ENCODE measurements at regions not wholly inside any gene's neighbourhood (a gene's known extent, or its start where the extent isn't known, plus 50 kb on each side); places are given as distances from the start of the nearest gene placed in this dataset.
"Not testable (repeated sequence)": the region's sequence is repeated elsewhere in the genome, so short reads cannot be mapped to it uniquely, and the experiment has no call there.

DNA sequence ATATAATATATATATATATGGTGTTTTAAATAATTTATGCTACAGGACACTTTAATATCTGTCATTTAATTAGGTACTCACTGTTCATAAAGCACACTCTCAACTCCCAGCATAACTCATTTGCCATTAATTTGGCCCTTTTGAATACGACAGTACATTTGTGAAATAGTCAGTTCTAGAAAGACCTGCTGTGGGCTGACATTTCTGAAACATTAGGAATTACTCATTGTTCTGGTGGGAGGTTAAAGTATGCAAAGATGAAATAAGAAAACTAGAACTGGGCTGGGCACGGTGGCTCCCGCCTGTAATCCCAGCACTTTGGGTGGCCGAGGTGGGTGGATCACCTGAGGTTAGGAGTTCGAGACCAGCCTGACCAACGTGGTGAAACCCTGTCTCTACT lies 497.5 kb downstream of the UTRN start:
- DNase-seq = no peak

DNA sequence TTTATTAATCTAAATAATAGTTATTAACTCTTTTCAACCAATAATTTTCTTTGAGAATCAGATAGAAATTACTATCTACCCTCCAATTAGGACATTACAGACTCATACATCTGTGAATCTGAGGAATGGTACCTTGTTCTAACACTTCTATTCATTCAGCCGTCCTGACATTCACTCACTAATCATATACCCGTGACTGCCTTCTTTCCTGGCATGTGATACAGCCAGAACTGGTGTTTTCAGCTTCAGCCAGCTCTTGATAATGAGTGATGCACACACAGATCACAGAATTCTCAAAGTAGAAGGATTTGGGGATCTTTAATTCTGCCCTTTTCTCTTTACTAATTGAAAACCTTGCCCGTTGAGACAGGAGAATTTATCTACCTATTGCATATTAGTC lies 499.9 kb downstream of the UTRN start:
- no peak for DNase-seq

DNA sequence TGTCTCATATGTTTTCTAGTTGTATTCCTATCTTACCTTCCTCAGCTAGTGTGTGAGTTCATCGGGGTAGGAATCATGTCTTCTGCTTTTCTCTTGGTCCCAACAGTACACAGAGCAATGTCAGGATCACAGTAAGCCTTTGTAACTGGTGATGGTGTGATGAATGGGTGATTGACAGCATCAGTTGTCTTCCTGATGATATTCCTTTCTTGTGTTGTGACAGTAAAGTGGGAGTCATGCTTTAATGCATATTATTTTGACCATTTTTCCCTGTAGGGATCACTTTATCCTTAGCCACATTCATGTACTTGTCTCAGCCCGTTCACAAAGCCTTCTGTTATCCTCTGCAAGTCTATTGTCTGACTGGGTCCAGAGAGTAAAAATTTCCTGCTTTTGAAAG lies 501.7 kb downstream of the UTRN start:
- DNase-seq = no peak

- no peak for DNase-seq
Observed at GRCh38 chr6:144793744-144794143, 508.6 kb downstream of the UTRN start.

DNA sequence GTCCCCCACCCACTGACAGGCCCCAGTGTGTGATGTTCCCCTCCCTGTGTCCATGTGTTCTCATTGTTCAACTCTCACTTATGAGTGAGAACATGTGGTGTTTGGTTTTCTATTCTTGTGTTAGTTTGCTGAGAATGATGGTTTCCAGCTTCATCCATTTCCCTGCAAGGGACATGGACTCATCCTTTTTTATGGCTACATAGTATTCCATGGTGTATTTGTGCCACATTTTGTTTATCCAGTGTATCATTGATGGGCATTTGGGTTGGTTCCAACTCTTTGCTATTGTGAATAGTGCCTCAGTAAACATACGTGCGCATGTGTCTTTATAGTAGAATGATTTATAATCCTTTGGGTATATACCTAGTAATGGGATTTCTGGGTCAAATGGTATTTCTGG lies 509.9 kb downstream of the UTRN start:
- not testable (repeated sequence) for DNase-seq

GRCh38 chr6:144796070-144796469 lies 510.9 kb downstream of the UTRN start:
- no peak for DNase-seq

- DNase-seq = no peak
Observed at GRCh38 chr6:144797881-144798589, 512.9 kb downstream of the UTRN start.

GRCh38 chr6:144804246-144804790 lies 519.2 kb downstream of the UTRN start:
- no peak for DNase-seq

DNA sequence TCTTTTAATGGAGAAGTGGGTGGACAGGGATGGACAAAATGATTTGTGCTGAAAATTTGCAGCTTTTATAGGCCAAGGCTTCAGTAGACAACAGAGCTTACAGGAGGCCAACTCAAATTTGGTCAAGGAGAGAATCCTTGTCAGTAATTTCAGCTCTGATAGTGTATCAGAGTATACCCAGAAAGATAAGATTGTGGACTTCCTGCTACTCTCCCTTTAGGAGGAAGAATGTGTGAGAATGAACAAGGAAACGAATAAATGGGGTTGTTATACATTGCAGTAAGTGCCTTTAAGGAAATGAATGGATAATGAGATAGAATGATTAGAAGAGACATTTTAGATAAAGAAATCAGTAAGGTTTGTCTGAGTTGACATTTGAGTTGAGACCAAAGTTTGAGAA lies 519.9 kb downstream of the UTRN start:
- DNase-seq = no peak

- DNase-seq = no peak
Observed at GRCh38 chr6:144806222-144806621, 521.1 kb downstream of the UTRN start.

- DNase-seq = no peak
Observed at GRCh38 chr6:144809120-144809519, 524.0 kb downstream of the UTRN start.

DNA sequence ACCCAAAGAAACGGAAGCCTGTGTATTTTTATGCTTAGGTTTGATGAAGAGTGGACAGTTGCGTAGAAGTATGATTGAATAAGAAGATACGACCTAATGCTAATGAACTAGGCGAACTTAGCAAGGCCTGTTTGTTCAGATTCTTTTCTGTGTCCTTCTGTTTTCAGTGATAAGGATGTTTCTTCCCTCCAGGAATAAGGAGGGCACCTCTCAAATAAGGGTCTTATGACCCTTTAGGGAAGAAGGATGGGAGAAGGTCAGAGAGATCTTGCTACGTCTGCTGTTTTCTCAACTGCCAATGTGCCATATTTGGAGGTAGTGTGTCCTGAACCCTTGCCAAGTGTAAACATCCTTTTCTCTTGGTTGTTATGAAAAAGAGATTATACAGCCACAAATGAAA lies 524.8 kb downstream of the UTRN start:
- no peak for DNase-seq

GRCh38 chr6:144811140-144811539 lies 526.0 kb downstream of the UTRN start:
- no peak for DNase-seq

GRCh38 chr6:144816936-144817335 lies 531.8 kb downstream of the UTRN start:
- DNase-seq = no peak

GRCh38 chr6:144820270-144820669 lies 535.1 kb downstream of the UTRN start:
- DNase-seq = peak in 1 of 5 experiments; percentile 13

- DNase-seq = no peak
Observed at GRCh38 chr6:144823131-144823530, 538.0 kb downstream of the UTRN start.

DNA sequence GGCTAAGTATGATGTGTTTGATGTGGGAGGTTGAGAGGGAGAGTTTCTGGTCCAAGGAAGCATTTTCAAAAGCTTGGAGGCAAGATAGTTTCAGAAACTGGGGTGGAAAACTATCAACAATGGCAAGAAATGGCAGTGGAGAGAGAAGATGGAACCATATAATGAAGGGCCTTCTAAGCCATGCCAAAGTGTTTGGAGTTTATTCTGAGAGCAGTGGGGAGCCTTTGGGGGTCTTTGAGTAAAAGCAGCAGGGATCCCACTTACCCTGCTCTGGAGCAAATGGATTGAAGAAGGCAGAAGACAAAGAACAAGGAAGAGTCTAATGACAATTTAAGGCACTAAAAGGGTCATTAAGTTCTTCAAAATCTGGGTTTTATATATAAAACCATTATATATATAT lies 538.9 kb downstream of the UTRN start:
- no peak for DNase-seq

DNA sequence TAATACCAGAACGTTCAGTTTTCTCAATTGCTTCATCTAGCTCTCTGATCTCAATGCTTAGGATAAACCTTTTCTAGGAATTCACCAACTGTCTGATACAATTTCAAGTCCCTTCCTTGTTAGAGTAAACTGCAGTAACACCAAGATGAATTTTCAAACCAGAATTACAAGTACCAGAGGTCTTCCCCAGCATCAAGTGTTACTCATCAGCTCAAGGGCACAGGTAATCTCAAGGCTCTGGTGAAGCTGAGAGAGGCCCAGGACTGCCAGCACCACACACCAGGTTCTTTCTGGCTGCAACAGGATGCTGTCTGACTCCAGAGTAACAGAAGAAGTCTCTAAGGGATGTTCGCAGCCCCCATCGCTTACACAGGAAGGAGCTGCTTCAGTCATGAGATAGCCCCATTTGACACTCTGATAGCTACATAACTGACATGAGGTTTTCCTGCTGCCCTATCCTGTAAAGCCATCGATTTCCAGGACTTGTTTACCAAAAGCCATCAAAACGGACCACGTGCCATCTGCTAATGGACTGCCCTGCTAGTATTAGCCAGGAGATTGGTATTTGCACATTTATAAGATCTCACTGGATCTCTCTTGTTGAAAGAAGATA lies 549.4 kb downstream of the UTRN start:
- no peak for DNase-seq

DNA sequence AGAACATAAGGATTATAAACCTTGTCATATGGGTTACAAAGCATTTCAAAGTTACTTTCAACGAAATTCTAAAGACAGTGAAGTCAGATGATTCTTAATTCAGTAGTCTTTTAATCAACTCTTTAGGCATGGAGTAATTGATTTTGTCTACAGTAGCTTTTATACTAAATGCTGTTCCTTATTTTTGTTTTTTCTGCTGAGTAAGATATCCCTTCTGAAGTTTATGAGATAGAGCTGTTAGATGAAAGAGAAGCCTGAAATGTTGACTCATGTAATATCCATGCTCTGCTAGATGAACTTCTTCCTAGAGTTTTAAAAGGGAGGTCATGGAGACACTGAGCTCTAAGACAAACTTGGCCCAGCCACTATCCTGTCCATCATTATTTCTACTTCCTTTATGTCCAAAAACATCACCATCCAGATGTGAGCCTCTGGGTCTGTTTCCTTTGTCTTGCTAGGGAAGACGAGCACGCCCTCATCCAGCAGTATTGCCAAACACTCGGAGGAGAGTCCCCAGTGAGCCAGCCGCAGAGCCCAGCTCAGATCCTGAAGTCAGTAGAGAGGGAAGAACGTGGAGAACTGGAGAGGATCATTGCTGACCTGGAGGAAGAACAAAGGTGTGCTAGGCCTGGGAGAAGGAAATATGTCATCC lies 550.3 kb downstream of the UTRN start:
- no peak for DNase-seq

GRCh38 chr6:144840619-144841018 lies 555.5 kb downstream of the UTRN start:
- no peak for DNase-seq

DNA sequence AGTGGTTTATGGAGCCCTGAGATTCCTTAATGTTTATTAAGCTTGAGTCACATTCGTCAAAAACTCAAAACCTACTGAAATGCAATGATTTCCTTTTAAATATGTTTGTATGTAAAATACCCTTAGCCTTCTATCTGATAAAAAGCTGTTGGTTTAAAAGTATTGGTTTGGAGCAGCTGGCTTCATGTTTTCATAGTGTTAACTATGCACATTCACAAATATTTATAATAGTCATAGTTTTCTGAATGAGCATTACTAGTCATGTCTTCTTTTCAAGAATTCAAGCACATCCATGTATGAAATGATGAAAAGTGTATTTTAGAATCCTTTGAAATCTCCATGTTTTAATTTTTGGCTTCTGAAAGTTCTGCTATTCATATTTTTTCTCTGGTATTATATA lies 558.6 kb downstream of the UTRN start:
- DNase-seq = no peak

- no peak for DNase-seq
Observed at GRCh38 chr6:144844596-144844995, 559.5 kb downstream of the UTRN start.

DNA sequence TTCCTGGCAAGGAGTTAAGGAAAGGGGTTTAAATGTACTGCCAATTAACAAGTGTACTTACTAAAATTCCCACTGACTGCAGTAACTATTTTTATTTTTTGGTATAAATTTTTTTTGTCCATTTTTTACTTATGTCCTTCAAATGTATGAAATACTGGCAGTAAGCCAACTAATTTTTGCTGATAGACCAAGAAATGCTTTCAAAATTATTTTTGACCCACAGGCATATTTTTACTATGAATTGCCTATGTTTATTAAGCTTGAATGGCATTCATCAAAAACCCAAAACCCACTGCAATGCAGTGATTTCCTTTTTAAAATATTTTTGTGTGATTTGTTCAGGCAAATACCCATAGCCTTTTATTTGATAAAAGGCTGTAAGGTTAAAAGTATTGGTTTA lies 560.1 kb downstream of the UTRN start:
- no peak for DNase-seq

DNA sequence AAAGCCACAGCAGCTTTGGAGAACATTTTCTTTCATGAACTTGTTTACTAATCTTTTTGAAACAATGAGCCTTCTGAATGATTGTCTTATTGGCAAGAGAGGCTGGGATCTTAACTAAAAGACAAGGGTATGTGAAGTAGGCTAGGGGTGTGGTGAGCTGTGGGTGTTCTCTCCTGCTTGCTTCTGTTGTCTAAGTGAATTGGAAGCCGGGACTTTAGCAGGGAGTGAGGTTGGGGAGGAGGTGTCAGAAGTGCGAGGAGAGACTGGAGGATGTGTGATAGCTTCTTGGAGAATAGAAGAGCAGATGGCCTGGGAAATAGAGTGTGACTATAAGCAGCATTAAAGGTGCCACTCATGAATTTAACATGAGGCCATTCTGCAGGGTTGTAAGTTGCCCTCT lies 562.8 kb downstream of the UTRN start:
- no peak for DNase-seq
